ENCODE measurements at regions not wholly inside any gene's neighbourhood (a gene's known extent, or its start where the extent isn't known, plus 50 kb on each side); places are given as distances from the start of the nearest gene placed in this dataset.
"Not testable (repeated sequence)": the region's sequence is repeated elsewhere in the genome, so short reads cannot be mapped to it uniquely, and the experiment has no call there.

- DNase-seq (ENCODE audit: low spot score) (no peak), ATAC-seq (ENCODE audit: low FRiP score) (no peak)
- TF ChIP-seq CTCF (IDR thresholded peaks at IDR 0.05): no peak
Observed at GRCh38 chr2:14094592-14094991, 537.9 kb upstream of the LRATD1 start.

- not testable (repeated sequence) for ATAC-seq (ENCODE audit: low FRiP score); DNase-seq (ENCODE audit: low spot score)
Observed at GRCh38 chr2:14099101-14099500, 533.4 kb upstream of the LRATD1 start.

GRCh38 chr2:14114275-14114674 is 518.2 kb upstream of the LRATD1 start:
- ATAC-seq (ENCODE audit: low FRiP score) (no peak), DNase-seq (ENCODE audit: low spot score) (no peak)
- no peak for TF ChIP-seq CTCF (IDR thresholded peaks at IDR 0.05)

GRCh38 chr2:14120376-14120775 is 512.1 kb upstream of the LRATD1 start:
- no peak for ATAC-seq (ENCODE audit: low FRiP score)
- no peak for TF ChIP-seq CTCF (IDR thresholded peaks at IDR 0.05)

GRCh38 chr2:14123436-14124103 is 508.9 kb upstream of the LRATD1 start:
- no peak for TF ChIP-seq CTCF (IDR thresholded peaks at IDR 0.05)
- ATAC-seq (ENCODE audit: low FRiP score): no peak
- DNase-seq (ENCODE audit: low spot score): no peak

More at GRCh38 chr2:14120376-14120775, 512.1 kb upstream of the LRATD1 start:
- no peak for DNase-seq (ENCODE audit: low spot score)

GRCh38 chr2:14125624-14126293 is 506.8 kb upstream of the LRATD1 start:
- TF ChIP-seq CTCF (IDR thresholded peaks at IDR 0.05): no peak
- ATAC-seq (ENCODE audit: low FRiP score) (no peak), DNase-seq (ENCODE audit: low spot score) (no peak)

- DNase-seq (ENCODE audit: low spot score) (no peak), ATAC-seq (ENCODE audit: low FRiP score) (no peak)
- TF ChIP-seq CTCF (IDR thresholded peaks at IDR 0.05): no peak
Observed at GRCh38 chr2:14126846-14127245, 505.7 kb upstream of the LRATD1 start.

Measured in omental fat pad (tissue), 3 donors.